Liver (tissue), 8 donors: ENCODE measurements at regions not wholly inside any gene's neighbourhood (a gene's known extent, or its start where the extent isn't known, plus 50 kb on each side); places are given as distances from the start of the nearest gene placed in this dataset.

Experiments used
- DNase-seq: peaks from one replicate; pipeline ENCODE4 v3.0.0-alpha.2; 2017; ENCODE audit warnings: low spot score
- H3K27ac ChIP-seq, 2 donors: one replicate each; pipeline ENCODE4 v1.7.0; 2013; ENCODE audit warnings: inconsistent platforms in 2 of 2, low read length in 2 of 2, control low read depth in 1 of 2, low read depth in 1 of 2, mild to moderate bottlenecking in 1 of 2
- H3K27me3 ChIP-seq, 4 donors: one replicate each; pipeline versions ENCODE4 v1.6.1 to v1.7.0; 2013; ENCODE audit warnings: low read length in 3 of 4, inconsistent platforms in 1 of 4, mild to moderate bottlenecking in 1 of 4, moderate library complexity in 1 of 4; ENCODE audit not compliant: control insufficient read depth in 4 of 4, insufficient read depth in 4 of 4
- H3K36me3 ChIP-seq, 4 donors: one replicate each; pipeline versions ENCODE4 v1.6.1 to v1.7.0; 2013; ENCODE audit warnings: low read length in 3 of 4, mild to moderate bottlenecking in 3 of 4, low read depth in 1 of 4, moderate library complexity in 1 of 4; ENCODE audit not compliant: control insufficient read depth in 4 of 4, insufficient read depth in 3 of 4
- H3K4me1 ChIP-seq, 4 donors: one replicate each; pipeline versions ENCODE4 v1.6.1 to v1.7.0; 2013; ENCODE audit warnings: low read length in 3 of 4, mild to moderate bottlenecking in 3 of 4, moderate library complexity in 1 of 4; ENCODE audit not compliant: control insufficient read depth in 4 of 4, insufficient read depth in 4 of 4
- H3K4me3 ChIP-seq, 3 donors: one replicate each; pipeline versions ENCODE4 v1.6.1 to v1.7.0; 2013; ENCODE audit warnings: low read length in 3 of 3, control low read depth in 1 of 3, low read depth in 1 of 3, mild to moderate bottlenecking in 1 of 3
- H3K9ac ChIP-seq, 2 donors: one replicate each; pipeline ENCODE4 v1.7.0; 2013; ENCODE audit warnings: low read length in 2 of 2, mild to moderate bottlenecking in 2 of 2, moderate library complexity in 2 of 2, control low read depth in 1 of 2, low read depth in 1 of 2
- H3K9me3 ChIP-seq, 4 donors: one replicate each; pipeline versions ENCODE4 v1.6.1 to v1.7.0; 2013; ENCODE audit warnings: low read length in 3 of 4; ENCODE audit not compliant: control insufficient read depth in 4 of 4
- ATF3 ChIP-seq: IDR thresholded peaks from 2 replicates; pipeline ENCODE4 v1.6.1; 2016; ENCODE audit warnings: antibody characterized with exemption
- EGR1 ChIP-seq, 2 donors: IDR thresholded peaks; 2 replicates each; pipeline ENCODE4 v1.6.1; 2016 to 2018; ENCODE audit warnings: antibody characterized with exemption in 2 of 2, low read depth in 2 of 2
- FOXA1 ChIP-seq: IDR thresholded peaks from 2 replicates; pipeline ENCODE4 v1.6.1; 2016; ENCODE audit warnings: antibody characterized with exemption
- FOXA2 ChIP-seq: IDR thresholded peaks from 2 replicates; pipeline ENCODE4 v1.6.1; 2016; ENCODE audit warnings: antibody characterized with exemption
- GABPA ChIP-seq, 2 donors: IDR thresholded peaks in 1 of 2; conservative IDR thresholded peaks in 1 of 2; 2 replicates each; pipeline ENCODE4 v1.6.1; 2016; ENCODE audit warnings: antibody characterized with exemption in 2 of 2, mild to moderate bottlenecking in 1 of 2, moderate library complexity in 1 of 2
- HNF4A ChIP-seq, 2 donors: conservative IDR thresholded peaks; 2 replicates each; pipeline ENCODE4 v1.6.1; 2016; ENCODE audit warnings: antibody characterized with exemption in 2 of 2, mild to moderate bottlenecking in 2 of 2
- HNF4G ChIP-seq: IDR thresholded peaks from 2 replicates; pipeline ENCODE4 v1.6.1; 2016; ENCODE audit warnings: antibody characterized with exemption
- JUND ChIP-seq, 2 donors: IDR thresholded peaks; 2 replicates each; pipeline ENCODE4 v1.6.1; 2016; ENCODE audit warnings: antibody characterized with exemption in 2 of 2
- NR2F2 ChIP-seq: IDR thresholded peaks from 2 replicates; pipeline ENCODE4 v1.6.1; 2016; ENCODE audit warnings: antibody characterized with exemption
- RAD21 ChIP-seq, 2 donors: IDR thresholded peaks; 2 replicates each; pipeline ENCODE4 v1.6.1; 2016; ENCODE audit warnings: antibody characterized with exemption in 2 of 2, mild to moderate bottlenecking in 2 of 2
- REST ChIP-seq: IDR thresholded peaks from 2 replicates; pipeline ENCODE4 v1.6.1; 2016; ENCODE audit warnings: antibody characterized with exemption, mild to moderate bottlenecking
- RXRA ChIP-seq, 2 donors: IDR thresholded peaks; 2 replicates each; pipeline ENCODE4 v1.6.1; 2017 to 2018; ENCODE audit warnings: antibody characterized with exemption in 2 of 2, mild to moderate bottlenecking in 1 of 2
- SP1 ChIP-seq: IDR thresholded peaks from 2 replicates; pipeline ENCODE4 v1.6.1; 2018; ENCODE audit warnings: antibody characterized with exemption, mild to moderate bottlenecking
- TAF1 ChIP-seq: conservative IDR thresholded peaks from 2 replicates; pipeline ENCODE4 v1.6.1; 2016; ENCODE audit warnings: antibody characterized with exemption, mild to moderate bottlenecking
- YY1 ChIP-seq: IDR thresholded peaks from 2 replicates; pipeline ENCODE4 v1.6.1; 2016; ENCODE audit warnings: antibody characterized with exemption, mild to moderate bottlenecking
- WGBS: extraction: QIAGEN DNeasy Blood & Tissue Kit; methylation state at CpG from one replicate; pipeline ENCODE4 v1.1.7; 2013; 5-methylcytosine and 5-hydroxymethylcytosine counted together
- TF ChIP-seq, protein P1 (sequence below): fragments of 150-350 bp; IDR thresholded peaks from 2 replicates; pipeline ENCODE4 v1.5.1; 2017; ENCODE audit warnings: improper control_type of control experiment, low read depth, low read length; ENCODE audit not compliant: missing input control
- TF ChIP-seq, protein P2 (sequence below): IDR thresholded peaks from 2 replicates; pipeline ENCODE4 v1.6.1; 2016; ENCODE audit warnings: antibody characterized with exemption
- TF ChIP-seq, protein P3 (sequence below): IDR thresholded peaks from 2 replicates; pipeline ENCODE4 v1.6.1; 2016; ENCODE audit warnings: antibody characterized with exemption
- donor health status: healthy.
- donor health status: healthy.
- donor health status: healthy.
- donor health status: healthy.
- donor health status: healthy.

- Histone ChIP-seq H3K27ac (no peak overlapping the region), H3K4me1 (no peaks in the 10 kb centered on the region), H3K36me3 (no peaks in the 10 kb centered on the region), H3K27me3 (peaks cover 0 to 5% (median 0%) of the 10 kb centered on the region in 4 donors), H3K9ac (no peak overlapping the region), H3K9me3 (no peaks in the 10 kb centered on the region), H3K4me3 (no peak overlapping the region)
- 65% methylated on average over 15 of the region's 15 CpGs for WGBS
- TF ChIP-seq, protein P1, sequence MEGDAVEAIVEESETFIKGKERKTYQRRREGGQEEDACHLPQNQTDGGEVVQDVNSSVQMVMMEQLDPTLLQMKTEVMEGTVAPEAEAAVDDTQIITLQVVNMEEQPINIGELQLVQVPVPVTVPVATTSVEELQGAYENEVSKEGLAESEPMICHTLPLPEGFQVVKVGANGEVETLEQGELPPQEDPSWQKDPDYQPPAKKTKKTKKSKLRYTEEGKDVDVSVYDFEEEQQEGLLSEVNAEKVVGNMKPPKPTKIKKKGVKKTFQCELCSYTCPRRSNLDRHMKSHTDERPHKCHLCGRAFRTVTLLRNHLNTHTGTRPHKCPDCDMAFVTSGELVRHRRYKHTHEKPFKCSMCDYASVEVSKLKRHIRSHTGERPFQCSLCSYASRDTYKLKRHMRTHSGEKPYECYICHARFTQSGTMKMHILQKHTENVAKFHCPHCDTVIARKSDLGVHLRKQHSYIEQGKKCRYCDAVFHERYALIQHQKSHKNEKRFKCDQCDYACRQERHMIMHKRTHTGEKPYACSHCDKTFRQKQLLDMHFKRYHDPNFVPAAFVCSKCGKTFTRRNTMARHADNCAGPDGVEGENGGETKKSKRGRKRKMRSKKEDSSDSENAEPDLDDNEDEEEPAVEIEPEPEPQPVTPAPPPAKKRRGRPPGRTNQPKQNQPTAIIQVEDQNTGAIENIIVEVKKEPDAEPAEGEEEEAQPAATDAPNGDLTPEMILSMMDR, result no peak
- TF ChIP-seq, protein P2, sequence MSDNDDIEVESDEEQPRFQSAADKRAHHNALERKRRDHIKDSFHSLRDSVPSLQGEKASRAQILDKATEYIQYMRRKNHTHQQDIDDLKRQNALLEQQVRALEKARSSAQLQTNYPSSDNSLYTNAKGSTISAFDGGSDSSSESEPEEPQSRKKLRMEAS, result no peak
- TF ChIP-seq SP1 (no peak), NR2F2 (no peak), JUND (IDR thresholded peaks at IDR 0.05) (no peak), ATF3 (no peak), TAF1 (no peak), HNF4G (no peak)
- TF ChIP-seq, protein P3, sequence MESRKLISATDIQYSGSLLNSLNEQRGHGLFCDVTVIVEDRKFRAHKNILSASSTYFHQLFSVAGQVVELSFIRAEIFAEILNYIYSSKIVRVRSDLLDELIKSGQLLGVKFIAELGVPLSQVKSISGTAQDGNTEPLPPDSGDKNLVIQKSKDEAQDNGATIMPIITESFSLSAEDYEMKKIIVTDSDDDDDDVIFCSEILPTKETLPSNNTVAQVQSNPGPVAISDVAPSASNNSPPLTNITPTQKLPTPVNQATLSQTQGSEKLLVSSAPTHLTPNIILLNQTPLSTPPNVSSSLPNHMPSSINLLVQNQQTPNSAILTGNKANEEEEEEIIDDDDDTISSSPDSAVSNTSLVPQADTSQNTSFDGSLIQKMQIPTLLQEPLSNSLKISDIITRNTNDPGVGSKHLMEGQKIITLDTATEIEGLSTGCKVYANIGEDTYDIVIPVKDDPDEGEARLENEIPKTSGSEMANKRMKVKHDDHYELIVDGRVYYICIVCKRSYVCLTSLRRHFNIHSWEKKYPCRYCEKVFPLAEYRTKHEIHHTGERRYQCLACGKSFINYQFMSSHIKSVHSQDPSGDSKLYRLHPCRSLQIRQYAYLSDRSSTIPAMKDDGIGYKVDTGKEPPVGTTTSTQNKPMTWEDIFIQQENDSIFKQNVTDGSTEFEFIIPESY, result no peak
- no peak for DNase-seq
Observed at GRCh38 chr21:31798842-31799704, 67.2 kb upstream of the SCAF4 start.

DNA sequence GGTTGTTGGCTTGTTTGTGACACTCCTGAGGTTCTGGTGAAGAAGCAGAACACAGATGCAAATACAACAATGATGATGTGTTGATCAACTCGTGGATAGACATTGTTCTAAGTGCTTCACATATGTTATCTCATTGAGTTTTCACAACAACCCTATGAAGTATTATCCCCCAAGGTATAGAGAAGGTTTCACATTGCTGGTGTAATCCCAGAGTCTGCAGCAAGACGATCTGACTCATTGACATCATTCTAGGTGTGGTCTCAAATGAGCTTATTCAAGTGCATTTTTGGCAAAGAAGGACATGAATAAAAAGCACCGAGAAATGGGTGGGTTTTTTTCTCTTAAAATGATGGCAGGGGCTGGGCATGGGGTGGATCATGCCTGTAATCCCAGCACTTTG is 64.1 kb upstream of the SCAF4 start:
- Histone ChIP-seq H3K9me3 (no peaks in the 10 kb centered on the region), H3K27ac (no peak overlapping the region), H3K36me3 (no peaks in the 10 kb centered on the region), H3K4me3 (no peak overlapping the region), H3K4me1 (no peaks in the 10 kb centered on the region), H3K27me3 (peaks cover 0 to 5% (median 0%) of the 10 kb centered on the region in 4 donors), H3K9ac (no peak overlapping the region)
- DNase-seq, result no peak
- WGBS, result 72% methylated on average over 3 of the region's 3 CpGs
- no peak for TF ChIP-seq HNF4G
- TF ChIP-seq HNF4A (conservative IDR thresholded peaks at IDR 0.05), result no peak
- TF ChIP-seq, protein P2, result no peak
- no peak for TF ChIP-seq RXRA (IDR thresholded peaks at IDR 0.05)
- TF ChIP-seq, protein P1, result no peak
- TF ChIP-seq GABPA (IDR thresholded peaks at IDR 0.05 in 1 of 2, conservative IDR thresholded peaks at IDR 0.05 in 1 of 2), result no peak
- no peak for TF ChIP-seq RAD21 (IDR thresholded peaks at IDR 0.05)
- TF ChIP-seq FOXA1, result no peak
- TF ChIP-seq SP1, result no peak
- TF ChIP-seq YY1, result no peak
- no peak for TF ChIP-seq REST
- TF ChIP-seq, protein P3, result no peak
- no peak for TF ChIP-seq TAF1
- TF ChIP-seq EGR1 (IDR thresholded peaks at IDR 0.05; ENCODE audit: low read depth in 2 of 2), result no peak
- TF ChIP-seq JUND (IDR thresholded peaks at IDR 0.05), result no peak
- no peak for TF ChIP-seq NR2F2
- TF ChIP-seq FOXA2, result no peak
